Hematopoietic multipotent progenitor cell (in vitro differentiated cells): ENCODE measurements at regions not wholly inside any gene's neighbourhood (a gene's known extent, or its start where the extent isn't known, plus 50 kb on each side); places are given as distances from the start of the nearest gene placed in this dataset.

ENCODE experiments used
- DNase-seq, 3 donors: peaks; one replicate each; pipeline ENCODE4 v3.0.0-alpha.2; 2011 to 2015; ENCODE audit warnings: low read depth in 2 of 3, low spot score in 2 of 3

GRCh38 chr14:65222440-65222858 is 120.1 kb upstream of the MAX start:
- peak in 1 of 3 donors; percentile 53 for DNase-seq

- DNase-seq: no peak
These were observed 121.3 kb upstream of the MAX start for GRCh38 chr14:65223636-65224035.

GRCh38 chr14:65224799-65225198 is 122.5 kb upstream of the MAX start:
- no peak for DNase-seq

GRCh38 chr14:65225299-65226159 is 123.2 kb upstream of the MAX start:
- no peak for DNase-seq

- no peak for DNase-seq
These were observed 124.7 kb upstream of the MAX start for GRCh38 chr14:65226824-65227604.

GRCh38 chr14:65228436-65228835 is 126.1 kb upstream of the MAX start:
- no peak for DNase-seq

- no peak for DNase-seq
These were observed 126.8 kb upstream of the MAX start for GRCh38 chr14:65228956-65229747.

GRCh38 chr14:65229748-65230728 is 127.7 kb upstream of the MAX start:
- peak in 1 of 3 donors; percentile 51 for DNase-seq

GRCh38 chr14:65231286-65231980 is 129.1 kb upstream of the MAX start:
- DNase-seq: no peak

- no peak for DNase-seq
These were observed 132.5 kb upstream of the MAX start for GRCh38 chr14:65234752-65235361.

- DNase-seq: no peak
These were observed 134.9 kb upstream of the MAX start for GRCh38 chr14:65237023-65237814.

- no peak for DNase-seq
These were observed 135.6 kb upstream of the MAX start for GRCh38 chr14:65237941-65238340.

GRCh38 chr14:65238456-65238855 is 136.1 kb upstream of the MAX start:
- no peak for DNase-seq

- no peak for DNase-seq
These were observed 137.0 kb upstream of the MAX start for GRCh38 chr14:65239143-65239937.

- DNase-seq: no peak
These were observed 137.6 kb upstream of the MAX start for GRCh38 chr14:65239938-65240296.

- DNase-seq: no peak
These were observed 138.9 kb upstream of the MAX start for GRCh38 chr14:65241125-65241752.

- DNase-seq: no peak
These were observed 140.4 kb upstream of the MAX start for GRCh38 chr14:65242732-65243134.
